CD1c-positive myeloid dendritic cell (primary cell): ENCODE measurements at regions not wholly inside any gene's neighbourhood (a gene's known extent, or its start where the extent isn't known, plus 50 kb on each side); places are given as distances from the start of the nearest gene placed in this dataset.
"Not testable (repeated sequence)": the region's sequence is repeated elsewhere in the genome, so short reads cannot be mapped to it uniquely, and the experiment has no call there.

Source experiments
- DNase-seq: peaks from one replicate; pipeline ENCODE4 v3.0.0-alpha.2; 2016; ENCODE audit errors: extremely low spot score

- DNase-seq, result no peak
Measured at GRCh38 chr4:62461961-62462360, 1261.8 kb downstream of the ADGRL3 start.

GRCh38 chr4:62460329-62460728 lies 1260.2 kb downstream of the ADGRL3 start:
- DNase-seq, result no peak

GRCh38 chr4:62457356-62457755 lies 1257.2 kb downstream of the ADGRL3 start:
- DNase-seq, result no peak

GRCh38 chr4:62455871-62456270 lies 1255.7 kb downstream of the ADGRL3 start:
- DNase-seq, result no peak

GRCh38 chr4:62454535-62454934 lies 1254.4 kb downstream of the ADGRL3 start:
- no peak for DNase-seq

GRCh38 chr4:62450740-62451139 lies 1250.6 kb downstream of the ADGRL3 start:
- DNase-seq, result no peak

GRCh38 chr4:62449538-62449937 lies 1249.4 kb downstream of the ADGRL3 start:
- DNase-seq, result no peak

- no peak for DNase-seq
Measured at GRCh38 chr4:62448911-62449310, 1248.8 kb downstream of the ADGRL3 start.

GRCh38 chr4:62439051-62439450 lies 1238.9 kb downstream of the ADGRL3 start:
- no peak for DNase-seq

GRCh38 chr4:62434921-62435320 lies 1234.8 kb downstream of the ADGRL3 start:
- no peak for DNase-seq

GRCh38 chr4:62431513-62432231 lies 1231.5 kb downstream of the ADGRL3 start:
- not testable (repeated sequence) for DNase-seq

GRCh38 chr4:62429297-62429696 lies 1229.2 kb downstream of the ADGRL3 start:
- DNase-seq, result no peak

- DNase-seq, result no peak
Measured at GRCh38 chr4:62415256-62415655, 1215.1 kb downstream of the ADGRL3 start.

- DNase-seq, result no peak
Measured at GRCh38 chr4:62414563-62414962, 1214.4 kb downstream of the ADGRL3 start.

- no peak for DNase-seq
Measured at GRCh38 chr4:62410371-62411003, 1210.4 kb downstream of the ADGRL3 start.

GRCh38 chr4:62408454-62408853 lies 1208.3 kb downstream of the ADGRL3 start:
- no peak for DNase-seq

GRCh38 chr4:62407534-62407933 lies 1207.4 kb downstream of the ADGRL3 start:
- no peak for DNase-seq

GRCh38 chr4:62402088-62402806 lies 1202.1 kb downstream of the ADGRL3 start:
- no peak for DNase-seq

GRCh38 chr4:62399242-62399641 lies 1199.1 kb downstream of the ADGRL3 start:
- no peak for DNase-seq

- DNase-seq, result no peak
Measured at GRCh38 chr4:62398318-62398717, 1198.2 kb downstream of the ADGRL3 start.

GRCh38 chr4:62394766-62395165 lies 1194.6 kb downstream of the ADGRL3 start:
- peak; percentile 19 for DNase-seq

GRCh38 chr4:62387808-62388207 lies 1187.7 kb downstream of the ADGRL3 start:
- no peak for DNase-seq

GRCh38 chr4:62377700-62378099 lies 1177.6 kb downstream of the ADGRL3 start:
- no peak for DNase-seq
